ENCODE measurements at regions not wholly inside any gene's neighbourhood (a gene's known extent, or its start where the extent isn't known, plus 50 kb on each side); places are given as distances from the start of the nearest gene placed in this dataset.

- no peak overlapping the region for H2AK5ac ChIP-seq (ENCODE audit: insufficient read length, low read length)
- no peak overlapping the region for H3K27ac ChIP-seq (ENCODE audit: insufficient read length, low read depth, low read length)
- no peak overlapping the region for H3K4ac ChIP-seq (ENCODE audit: low read depth, low read length)
- H2BK120ac ChIP-seq (ENCODE audit: low read depth, low read length, poor library complexity, severe bottlenecking) = no peak overlapping the region
- no peaks in the 10 kb centered on the region for H3K4me1 ChIP-seq (ENCODE audit: insufficient read depth, low read length)
- H2BK15ac ChIP-seq (ENCODE audit: low read depth, low read length) = no peak overlapping the region
- no peak overlapping the region for H4K8ac ChIP-seq (replicated peaks; ENCODE audit: insufficient read length, low read depth, low read length)
- no CpG with 5 or more reads among the region's 19 CpGs for WGBS (ENCODE audit: extremely low coverage, insufficient read length, low lambda C conversion rate)
- no peak for TF ChIP-seq CTCF (conservative IDR thresholded peaks at IDR 0.05)
- no peak overlapping the region for H3T11ph ChIP-seq (ENCODE audit: low read length)
- H3K56ac ChIP-seq (ENCODE audit: insufficient read length, low read depth, low read length) = no peak overlapping the region
- no peak overlapping the region for H3K18ac ChIP-seq (ENCODE audit: insufficient read length, low read depth, low read length)
- peak overlapping the region in 1 of 3 experiments; percentile 76; a peak in 1 of 7 replicates for H3K27ac Mint-ChIP-seq
- DNase-seq = no peak
- no peaks in the 10 kb centered on the region for H3K79me1 ChIP-seq (ENCODE audit: insufficient read depth, low read depth, low read length, poor library complexity, severe bottlenecking)
- no peak overlapping the region for H3K4me3 Mint-ChIP-seq
- no peak overlapping the region for H2AFZ ChIP-seq (ENCODE audit: low read length)
- H3K4me1 Mint-ChIP-seq = peaks cover 12 to 21% of the 10 kb centered on the region in 2 experiments
- no peaks in the 10 kb centered on the region for H3K79me2 ChIP-seq (ENCODE audit: insufficient read depth, low read length)
- no peak overlapping the region for H2BK20ac ChIP-seq (ENCODE audit: low read depth, low read length, poor library complexity, severe bottlenecking)
- no peaks in the 10 kb centered on the region for H3K23me2 ChIP-seq (ENCODE audit: insufficient read length, low read depth, low read length, poor library complexity, severe bottlenecking)
- no peaks in the 10 kb centered on the region for H3K9me3 Mint-ChIP-seq
- no peak overlapping the region for H3K9ac ChIP-seq (ENCODE audit: extremely low read depth, insufficient read length, low read length)
- H3K14ac ChIP-seq (ENCODE audit: insufficient read depth, low read length) = no peak overlapping the region; the same call in 1 of the 2 replicates
- no peak overlapping the region for H2BK5ac ChIP-seq (ENCODE audit: insufficient read length, low read length)
- H4K5ac ChIP-seq (ENCODE audit: insufficient read length, low read depth, low read length) = no peak overlapping the region
- no peak overlapping the region for H3K4me2 ChIP-seq (ENCODE audit: insufficient read depth, insufficient read length, low read length)
- H4K20me1 ChIP-seq (ENCODE audit: control insufficient read depth, insufficient read depth, insufficient read length) = no peaks in the 10 kb centered on the region
- no peaks in the 10 kb centered on the region for H3K27me3 ChIP-seq (ENCODE audit: insufficient read depth, low read length)
- no peaks in the 10 kb centered on the region for H3K36me3 Mint-ChIP-seq (ENCODE audit: insufficient read depth in 1 of 3, low read depth in 3 of 3)
- peaks cover 28% of the 10 kb centered on the region for H3K27me3 Mint-ChIP-seq (ENCODE audit: low read depth)
- H2BK12ac ChIP-seq (ENCODE audit: insufficient read length, low read depth, low read length) = no peak overlapping the region
- no peaks in the 10 kb centered on the region for H3K9me3 ChIP-seq (ENCODE audit: control insufficient read depth, low read depth, low read length)
- H4K91ac ChIP-seq (ENCODE audit: insufficient read length, low read depth, low read length) = no peak overlapping the region
- no peak overlapping the region for H3K23ac ChIP-seq (ENCODE audit: insufficient read length, low read depth, low read length)
Observed at GRCh38 chr14:100667656-100668055, 59.0 kb upstream of the DLK1 start.

Data from H9 (cell line).